IPS-NIHi11 (cell line): ENCODE measurements at regions not wholly inside any gene's neighbourhood (a gene's known extent, or its start where the extent isn't known, plus 50 kb on each side); places are given as distances from the start of the nearest gene placed in this dataset.

Source experiments
- DNase-seq: peaks from one replicate; pipeline ENCODE4 v3.0.0; 2012; ENCODE audit warnings: mixed read lengths, low spot score

GRCh38 chr4:123497340-123497739, 100.7 kb downstream of the SPRY1 start:
- no peak for DNase-seq

- no peak for DNase-seq
Measured at GRCh38 chr4:123501733-123502132, 105.1 kb downstream of the SPRY1 start.

GRCh38 chr4:123503698-123504363, 107.2 kb downstream of the SPRY1 start:
- DNase-seq, result no peak

GRCh38 chr4:123505095-123506010, 108.8 kb downstream of the SPRY1 start:
- peak; percentile 85 for DNase-seq

GRCh38 chr4:123506011-123506695, 109.6 kb downstream of the SPRY1 start:
- no peak for DNase-seq

- no peak for DNase-seq
Measured at GRCh38 chr4:123507376-123507775, 110.8 kb downstream of the SPRY1 start.

GRCh38 chr4:123510221-123510620, 113.6 kb downstream of the SPRY1 start:
- DNase-seq, result no peak

- DNase-seq, result no peak
Measured at GRCh38 chr4:123510659-123511058, 114.1 kb downstream of the SPRY1 start.

GRCh38 chr4:123516576-123516975, 120.0 kb downstream of the SPRY1 start:
- no peak for DNase-seq

GRCh38 chr4:123517176-123517575, 120.6 kb downstream of the SPRY1 start:
- DNase-seq, result no peak

GRCh38 chr4:123517971-123518370, 121.4 kb downstream of the SPRY1 start:
- DNase-seq, result no peak

GRCh38 chr4:123520325-123520724, 123.7 kb downstream of the SPRY1 start:
- DNase-seq, result no peak

GRCh38 chr4:123522081-123522480, 125.5 kb downstream of the SPRY1 start:
- DNase-seq, result no peak

GRCh38 chr4:123522646-123523045, 126.1 kb downstream of the SPRY1 start:
- no peak for DNase-seq

GRCh38 chr4:123524958-123525628, 128.5 kb downstream of the SPRY1 start:
- no peak for DNase-seq

- DNase-seq, result no peak
Measured at GRCh38 chr4:123526511-123526910, 129.9 kb downstream of the SPRY1 start.

GRCh38 chr4:123528501-123529277, 132.1 kb downstream of the SPRY1 start:
- no peak for DNase-seq

GRCh38 chr4:123529278-123529568, 132.6 kb downstream of the SPRY1 start:
- no peak for DNase-seq

- no peak for DNase-seq
Measured at GRCh38 chr4:123530357-123530756, 133.8 kb downstream of the SPRY1 start.

GRCh38 chr4:123535037-123535748, 138.6 kb downstream of the SPRY1 start:
- no peak for DNase-seq

- DNase-seq, result no peak
Measured at GRCh38 chr4:123536225-123536624, 139.6 kb downstream of the SPRY1 start.
